Epithelial cell of esophagus (primary cell): ENCODE measurements at regions not wholly inside any gene's neighbourhood (a gene's known extent, or its start where the extent isn't known, plus 50 kb on each side); places are given as distances from the start of the nearest gene placed in this dataset.
A peak's percentile ranks its signal among the peaks of the same experiment; 100 is the strongest.
"Not testable (repeated sequence)": the region's sequence is repeated elsewhere in the genome, so short reads cannot be mapped to it uniquely, and the experiment has no call there.

Experiments
- DNase-seq: peaks from one replicate; pipeline ENCODE4 v3.0.0; 2010; ENCODE audit warnings: low read depth
- H3K4me3 ChIP-seq: 2 replicates; pipeline ENCODE4 v1.5.1; 2011; ENCODE audit warnings: mild to moderate bottlenecking, low read length, control low read depth
- TF ChIP-seq, protein P1 (sequence below): IDR thresholded peaks from 2 replicates; pipeline ENCODE4 v1.5.1; 2011; ENCODE audit warnings: low read depth, mild to moderate bottlenecking, low read length, control low read depth, inconsistent platforms; ENCODE audit not compliant: insufficient read depth; ENCODE audit errors: missing control alignments

DNA sequence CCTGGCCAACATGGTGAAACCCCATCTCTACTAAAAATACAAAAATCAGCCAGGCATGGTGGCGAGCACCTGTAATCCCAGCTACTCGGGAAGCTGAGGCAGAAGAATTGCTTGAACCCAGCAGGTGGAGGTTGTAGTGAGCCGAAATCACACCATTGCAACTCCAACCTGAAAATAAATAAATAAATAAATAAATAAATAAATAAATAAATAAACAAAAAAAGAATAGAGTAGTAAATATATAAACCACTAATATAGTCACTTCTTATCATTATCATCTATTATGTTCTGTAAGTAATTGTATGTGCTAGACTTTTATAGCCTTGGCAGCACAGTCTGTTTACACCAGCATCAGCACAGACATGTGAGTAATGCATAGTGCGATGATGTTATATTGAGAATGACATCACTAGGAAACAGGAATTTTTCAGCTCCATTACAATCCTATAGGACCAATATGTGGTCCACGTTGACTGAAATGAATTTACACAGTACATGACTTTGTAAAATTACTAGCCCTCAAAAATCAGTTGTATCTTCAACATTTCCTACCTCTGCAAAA lies 385.4 kb upstream of the ANKRD30A start:
- no peak overlapping the region for H3K4me3 ChIP-seq
- peak; percentile 18 for DNase-seq
- TF ChIP-seq, protein P1, sequence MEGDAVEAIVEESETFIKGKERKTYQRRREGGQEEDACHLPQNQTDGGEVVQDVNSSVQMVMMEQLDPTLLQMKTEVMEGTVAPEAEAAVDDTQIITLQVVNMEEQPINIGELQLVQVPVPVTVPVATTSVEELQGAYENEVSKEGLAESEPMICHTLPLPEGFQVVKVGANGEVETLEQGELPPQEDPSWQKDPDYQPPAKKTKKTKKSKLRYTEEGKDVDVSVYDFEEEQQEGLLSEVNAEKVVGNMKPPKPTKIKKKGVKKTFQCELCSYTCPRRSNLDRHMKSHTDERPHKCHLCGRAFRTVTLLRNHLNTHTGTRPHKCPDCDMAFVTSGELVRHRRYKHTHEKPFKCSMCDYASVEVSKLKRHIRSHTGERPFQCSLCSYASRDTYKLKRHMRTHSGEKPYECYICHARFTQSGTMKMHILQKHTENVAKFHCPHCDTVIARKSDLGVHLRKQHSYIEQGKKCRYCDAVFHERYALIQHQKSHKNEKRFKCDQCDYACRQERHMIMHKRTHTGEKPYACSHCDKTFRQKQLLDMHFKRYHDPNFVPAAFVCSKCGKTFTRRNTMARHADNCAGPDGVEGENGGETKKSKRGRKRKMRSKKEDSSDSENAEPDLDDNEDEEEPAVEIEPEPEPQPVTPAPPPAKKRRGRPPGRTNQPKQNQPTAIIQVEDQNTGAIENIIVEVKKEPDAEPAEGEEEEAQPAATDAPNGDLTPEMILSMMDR = no peak

GRCh38 chr10:36738738-36739431 lies 386.5 kb upstream of the ANKRD30A start:
- no peak overlapping the region for H3K4me3 ChIP-seq
- TF ChIP-seq, protein P1 = no peak
- peak; percentile 86 for DNase-seq

GRCh38 chr10:36736311-36736710 lies 389.1 kb upstream of the ANKRD30A start:
- DNase-seq = peak; percentile 52
- TF ChIP-seq, protein P1 = no peak
- H3K4me3 ChIP-seq = no peak overlapping the region

- not testable (repeated sequence) for H3K4me3 ChIP-seq, DNase-seq
These were observed 390.8 kb upstream of the ANKRD30A start for GRCh38 chr10:36734590-36734989.

GRCh38 chr10:36730316-36730715 lies 395.1 kb upstream of the ANKRD30A start:
- H3K4me3 ChIP-seq = no peak overlapping the region
- TF ChIP-seq, protein P1 = no peak
- peak; percentile 65 for DNase-seq

DNA sequence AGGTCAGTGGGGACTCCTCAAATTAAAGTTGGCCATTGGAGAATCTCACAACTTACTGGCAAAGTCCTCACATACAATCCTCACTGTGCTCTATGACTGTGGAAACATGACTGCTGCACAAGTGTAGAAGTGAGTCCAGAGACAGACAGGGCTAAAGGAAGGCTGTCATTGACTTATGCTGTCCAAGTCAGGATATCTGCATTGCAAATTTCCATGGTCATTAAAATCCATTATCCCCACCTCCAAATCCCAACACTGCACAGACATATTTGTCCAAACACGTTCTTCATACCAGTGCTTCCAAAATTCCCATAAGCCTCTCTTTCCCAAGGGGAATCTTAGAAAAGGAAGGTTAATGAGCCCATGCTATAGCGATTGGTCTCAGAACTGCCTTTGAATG lies 396.8 kb upstream of the ANKRD30A start:
- TF ChIP-seq, protein P1 = no peak
- DNase-seq = no peak
- H3K4me3 ChIP-seq = no peak overlapping the region

DNA sequence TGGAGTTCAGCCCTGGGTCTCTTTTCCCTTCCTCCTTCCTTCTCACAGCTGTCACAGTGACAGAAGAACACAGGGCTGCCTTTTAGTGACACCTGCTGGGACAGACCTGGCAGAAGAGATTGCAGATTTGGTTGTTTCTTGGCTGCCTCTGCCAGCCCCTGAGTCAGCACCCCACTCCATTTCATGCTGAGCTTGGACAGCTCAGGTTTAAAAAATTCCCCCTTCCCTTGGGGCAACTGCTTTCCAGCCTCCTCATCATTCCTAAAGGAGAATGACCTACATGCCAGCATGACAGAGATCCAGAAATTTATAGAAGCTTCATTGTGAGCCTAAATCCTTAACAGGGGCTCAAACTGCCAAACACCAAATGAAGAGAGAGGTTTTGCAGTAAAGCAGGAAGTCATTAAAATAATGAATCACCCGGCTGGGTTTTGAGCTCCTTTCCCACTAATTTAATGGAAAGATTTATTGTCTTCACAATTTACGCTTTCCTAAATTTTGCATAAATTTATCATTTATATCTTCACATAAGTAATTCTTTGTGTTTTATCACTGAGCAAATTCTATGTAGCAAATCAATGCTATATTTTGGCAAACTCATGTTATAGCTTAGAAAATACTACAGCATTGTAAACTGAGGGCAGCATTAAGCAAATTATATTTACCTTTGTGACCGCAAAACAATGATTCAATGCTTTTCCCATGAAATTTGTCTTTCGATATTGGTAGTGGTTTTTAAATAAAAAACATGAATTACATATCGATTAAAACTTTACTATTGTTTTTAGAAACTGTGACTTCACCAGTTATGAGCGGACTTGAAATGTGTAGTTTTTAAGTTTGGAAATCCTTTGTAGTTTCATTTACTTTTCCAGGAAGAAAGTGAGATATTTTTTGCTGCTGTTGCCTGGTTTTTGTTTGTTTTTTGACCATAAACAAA lies 399.5 kb upstream of the ANKRD30A start:
- DNase-seq = peak; percentile 94
- no peak overlapping the region for H3K4me3 ChIP-seq
- TF ChIP-seq, protein P1 = peak; percentile 74
